ENCODE measurements at regions not wholly inside any gene's neighbourhood (a gene's known extent, or its start where the extent isn't known, plus 50 kb on each side); places are given as distances from the start of the nearest gene placed in this dataset.

DNA sequence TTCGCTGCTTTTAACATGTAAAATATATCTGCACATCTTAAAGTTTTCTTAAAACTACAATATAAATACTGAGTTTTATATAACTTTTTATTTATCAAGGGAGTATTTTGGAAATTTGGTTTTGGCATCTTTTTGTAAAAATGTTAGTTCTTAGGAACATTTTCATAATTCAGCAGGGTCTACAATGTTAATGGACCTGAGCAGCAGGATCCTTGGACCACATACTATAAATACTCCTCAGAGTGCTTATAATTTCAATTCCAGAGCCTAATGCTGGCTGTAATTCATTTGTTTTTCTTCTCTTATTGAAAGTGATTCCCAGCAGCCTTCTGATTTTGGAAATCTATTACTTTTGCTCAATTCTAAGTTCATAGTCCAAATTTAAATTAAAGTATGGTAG lies 1216.2 kb downstream of the MAT2B start:
- TF ChIP-seq, protein P1, sequence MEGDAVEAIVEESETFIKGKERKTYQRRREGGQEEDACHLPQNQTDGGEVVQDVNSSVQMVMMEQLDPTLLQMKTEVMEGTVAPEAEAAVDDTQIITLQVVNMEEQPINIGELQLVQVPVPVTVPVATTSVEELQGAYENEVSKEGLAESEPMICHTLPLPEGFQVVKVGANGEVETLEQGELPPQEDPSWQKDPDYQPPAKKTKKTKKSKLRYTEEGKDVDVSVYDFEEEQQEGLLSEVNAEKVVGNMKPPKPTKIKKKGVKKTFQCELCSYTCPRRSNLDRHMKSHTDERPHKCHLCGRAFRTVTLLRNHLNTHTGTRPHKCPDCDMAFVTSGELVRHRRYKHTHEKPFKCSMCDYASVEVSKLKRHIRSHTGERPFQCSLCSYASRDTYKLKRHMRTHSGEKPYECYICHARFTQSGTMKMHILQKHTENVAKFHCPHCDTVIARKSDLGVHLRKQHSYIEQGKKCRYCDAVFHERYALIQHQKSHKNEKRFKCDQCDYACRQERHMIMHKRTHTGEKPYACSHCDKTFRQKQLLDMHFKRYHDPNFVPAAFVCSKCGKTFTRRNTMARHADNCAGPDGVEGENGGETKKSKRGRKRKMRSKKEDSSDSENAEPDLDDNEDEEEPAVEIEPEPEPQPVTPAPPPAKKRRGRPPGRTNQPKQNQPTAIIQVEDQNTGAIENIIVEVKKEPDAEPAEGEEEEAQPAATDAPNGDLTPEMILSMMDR (IDR thresholded peaks at IDR 0.05; ENCODE audit: low read depth, low read length) = no peak
- TF ChIP-seq POLR2A (IDR thresholded peaks at IDR 0.05; ENCODE audit: extremely low read depth, insufficient read length) (no peak), MYC (IDR thresholded peaks at IDR 0.05; ENCODE audit: low read depth, low read length) (no peak)

Data from NB4 (cell line).